BLaER1 treated with 17β-estradiol and CSF1 and Interleukin-3, amounts not matched to agents 10 nM and 100 nM (cell line): ENCODE measurements at regions not wholly inside any gene's neighbourhood (a gene's known extent, or its start where the extent isn't known, plus 50 kb on each side); places are given as distances from the start of the nearest gene placed in this dataset.

ENCODE experiments used
- H3K27ac ChIP-seq, 11 experiments: shearing (Covaris generic); formaldehyde crosslinking; 2 replicates each; pipeline ENCODE4 v1.8.1; 2022
- H3K27me3 ChIP-seq, 11 experiments: shearing (Covaris generic); formaldehyde crosslinking; 2 replicates each; pipeline ENCODE4 v1.8.1; 2022
- H3K36me3 ChIP-seq, 11 experiments: shearing (Covaris generic); formaldehyde crosslinking; 2 replicates each; pipeline ENCODE4 v1.8.1; 2022
- H3K4me1 ChIP-seq, 10 experiments: shearing (Covaris generic); formaldehyde crosslinking; 2 replicates each; pipeline ENCODE4 v1.8.1; 2022
- H3K4me2 ChIP-seq, 11 experiments: shearing (Covaris generic); formaldehyde crosslinking; 2 replicates each; pipeline ENCODE4 v1.8.1; 2022
- H3K4me3 ChIP-seq, 10 experiments: shearing (Covaris generic); formaldehyde crosslinking; 2 replicates each; pipeline ENCODE4 v1.8.1; 2022
- H3K9ac ChIP-seq, 11 experiments: shearing (Covaris generic); formaldehyde crosslinking; 2 replicates each; pipeline ENCODE4 v1.8.1; 2022
- H3K9me3 ChIP-seq, 11 experiments: shearing (Covaris generic); formaldehyde crosslinking; replicated peaks in 1 of 11; 2 replicates each; pipeline ENCODE4 v1.8.1; 2022
- H4K20me1 ChIP-seq, 11 experiments: shearing (Covaris generic); formaldehyde crosslinking; 2 replicates each; pipeline ENCODE4 v1.8.1; 2022
- Cebpa-rat ChIP-seq, 11 experiments: shearing (Covaris generic); IDR thresholded peaks; 2 replicates each; pipeline ENCODE4 v1.8.1; 2022

DNA sequence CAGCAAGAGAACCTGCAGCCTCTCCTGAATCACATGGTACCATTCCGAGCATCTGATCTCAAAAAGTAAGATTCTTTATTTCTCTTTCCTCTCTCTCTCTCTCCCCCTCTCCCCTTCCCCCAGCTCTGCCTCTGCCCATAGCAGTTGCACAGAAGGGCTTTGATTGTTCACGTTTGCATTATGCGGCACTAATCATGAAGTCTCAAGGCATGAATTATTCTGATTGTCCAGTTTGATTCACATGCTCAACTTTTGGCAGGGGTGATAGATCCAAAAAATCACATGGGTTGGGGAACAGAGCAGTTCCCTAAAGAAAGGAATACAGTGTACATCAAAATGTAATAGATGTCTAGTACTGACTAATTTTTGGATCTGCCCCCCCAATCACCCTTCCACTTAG is 380.0 kb upstream of the SOX9 start:
- H3K27ac ChIP-seq, result no peak overlapping the region
- no peaks in the 10 kb centered on the region for H4K20me1 ChIP-seq
- H3K36me3 ChIP-seq, result no peaks in the 10 kb centered on the region
- no peak overlapping the region for H3K4me3 ChIP-seq
- no peak for TF ChIP-seq Cebpa-rat (IDR thresholded peaks at IDR 0.05)
- no peak overlapping the region for H3K9ac ChIP-seq
- H3K9me3 ChIP-seq, result no peaks in the 10 kb centered on the region
- H3K4me2 ChIP-seq, result no peak overlapping the region
- H3K4me1 ChIP-seq, result peaks cover 0 to 16% (median 0%) of the 10 kb centered on the region in 10 experiments; a peak in 4 of 20 replicates
- no peaks in the 10 kb centered on the region for H3K27me3 ChIP-seq

DNA sequence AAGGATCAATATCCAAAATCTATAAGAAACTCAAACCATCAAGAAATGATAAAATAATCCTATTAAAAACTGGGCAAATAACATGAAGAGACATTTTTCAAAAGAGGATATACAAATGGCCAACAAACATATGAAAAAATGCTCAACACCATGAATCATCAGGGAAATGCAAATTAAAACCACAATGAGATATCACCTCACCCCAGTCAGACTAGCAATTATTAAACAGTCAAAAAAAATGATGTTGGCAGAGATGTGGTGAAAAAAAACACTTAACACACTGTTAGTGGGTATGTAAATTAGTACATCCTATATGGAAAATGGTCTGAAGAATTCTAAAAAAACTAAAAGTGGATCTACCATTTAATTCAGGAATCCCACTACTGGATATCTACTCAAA is 379.0 kb upstream of the SOX9 start:
- Histone ChIP-seq H3K4me2 (no peak overlapping the region), H3K9ac (no peak overlapping the region), H3K9me3 (no peaks in the 10 kb centered on the region), H3K27ac (no peak overlapping the region), H3K4me1 (peaks cover 0 to 12% (median 0%) of the 10 kb centered on the region in 10 experiments; a peak in 4 of 20 replicates), H4K20me1 (no peaks in the 10 kb centered on the region), H3K4me3 (no peak overlapping the region), H3K27me3 (no peaks in the 10 kb centered on the region), H3K36me3 (no peaks in the 10 kb centered on the region)
- TF ChIP-seq Cebpa-rat (IDR thresholded peaks at IDR 0.05), result no peak

DNA sequence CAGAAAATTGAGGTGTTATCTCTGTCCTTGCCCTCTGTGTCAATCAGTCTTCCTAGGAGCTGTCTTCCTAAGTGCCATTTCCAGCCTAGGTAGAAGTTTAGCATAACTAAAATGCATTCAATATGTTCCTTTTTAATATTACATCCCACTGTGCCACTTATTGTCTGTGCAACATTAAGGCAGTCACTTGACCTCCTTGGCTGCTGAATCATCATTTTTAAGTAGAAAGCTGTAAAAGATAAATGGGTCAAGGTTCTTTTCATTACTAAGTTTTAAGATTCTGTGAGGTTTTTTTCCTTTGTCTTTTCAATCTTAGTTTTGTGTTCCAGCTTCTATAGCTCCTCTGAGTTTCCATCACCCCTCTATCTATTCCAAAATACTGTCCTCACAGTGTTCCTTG is 371.9 kb upstream of the SOX9 start:
- no peaks in the 10 kb centered on the region for H4K20me1 ChIP-seq
- no peak overlapping the region for H3K27ac ChIP-seq
- no peaks in the 10 kb centered on the region for H3K27me3 ChIP-seq
- no peak for TF ChIP-seq Cebpa-rat (IDR thresholded peaks at IDR 0.05)
- H3K9me3 ChIP-seq, result no peaks in the 10 kb centered on the region
- H3K4me3 ChIP-seq, result no peak overlapping the region
- no peaks in the 10 kb centered on the region for H3K36me3 ChIP-seq
- H3K4me2 ChIP-seq, result no peak overlapping the region
- no peaks in the 10 kb centered on the region for H3K4me1 ChIP-seq
- no peak overlapping the region for H3K9ac ChIP-seq

DNA sequence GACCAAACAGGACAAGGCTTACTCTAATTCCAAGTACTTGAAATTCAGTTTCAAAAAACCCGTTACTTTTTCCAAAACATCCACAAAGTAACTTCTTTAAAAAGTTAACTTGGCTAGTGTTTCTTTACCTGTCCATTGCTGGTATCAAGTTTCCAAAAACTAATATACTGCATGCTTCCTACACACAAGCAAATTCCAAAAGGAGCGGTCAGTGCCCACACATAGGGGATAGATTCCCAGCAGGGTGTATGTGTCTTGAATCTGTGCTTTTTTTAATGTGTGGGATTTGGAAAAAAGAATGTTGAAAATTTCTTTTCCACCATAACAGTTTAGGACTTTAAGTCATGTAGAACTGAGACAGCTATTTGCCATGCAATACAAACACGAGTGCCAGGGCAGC is 367.8 kb upstream of the SOX9 start:
- Histone ChIP-seq H3K9me3 (no peaks in the 10 kb centered on the region), H3K4me3 (no peak overlapping the region), H3K36me3 (no peaks in the 10 kb centered on the region), H3K9ac (no peak overlapping the region), H3K4me1 (no peaks in the 10 kb centered on the region), H3K27ac (no peak overlapping the region), H3K27me3 (no peaks in the 10 kb centered on the region), H4K20me1 (no peaks in the 10 kb centered on the region), H3K4me2 (no peak overlapping the region)
- TF ChIP-seq Cebpa-rat (IDR thresholded peaks at IDR 0.05), result no peak

DNA sequence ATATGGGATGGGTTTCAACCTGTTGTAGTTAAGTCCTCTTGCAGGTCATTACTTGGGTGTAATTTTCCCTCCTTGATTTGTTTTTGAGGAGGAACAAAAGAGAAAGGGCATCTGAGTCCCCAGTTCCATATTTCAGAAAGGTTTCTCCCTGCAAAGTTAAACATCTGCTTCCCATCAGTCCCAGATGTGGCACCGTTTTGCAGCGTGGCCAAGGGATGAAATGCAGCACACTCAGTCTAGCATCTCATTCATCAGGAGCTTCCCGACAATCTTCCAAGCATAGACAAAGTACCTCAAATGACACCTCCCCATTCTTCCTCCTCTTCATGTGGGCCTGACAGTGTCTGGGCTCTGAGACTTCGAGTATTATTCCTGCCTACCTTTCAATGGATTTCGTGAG is 363.7 kb upstream of the SOX9 start:
- no peaks in the 10 kb centered on the region for H3K36me3 ChIP-seq
- H3K9me3 ChIP-seq, result no peaks in the 10 kb centered on the region
- H3K4me1 ChIP-seq, result no peaks in the 10 kb centered on the region
- H3K4me2 ChIP-seq, result no peak overlapping the region
- H3K4me3 ChIP-seq, result no peak overlapping the region
- no peak overlapping the region for H3K27ac ChIP-seq
- no peaks in the 10 kb centered on the region for H4K20me1 ChIP-seq
- TF ChIP-seq Cebpa-rat (IDR thresholded peaks at IDR 0.05), result no peak
- no peak overlapping the region for H3K9ac ChIP-seq
- H3K27me3 ChIP-seq, result no peaks in the 10 kb centered on the region

DNA sequence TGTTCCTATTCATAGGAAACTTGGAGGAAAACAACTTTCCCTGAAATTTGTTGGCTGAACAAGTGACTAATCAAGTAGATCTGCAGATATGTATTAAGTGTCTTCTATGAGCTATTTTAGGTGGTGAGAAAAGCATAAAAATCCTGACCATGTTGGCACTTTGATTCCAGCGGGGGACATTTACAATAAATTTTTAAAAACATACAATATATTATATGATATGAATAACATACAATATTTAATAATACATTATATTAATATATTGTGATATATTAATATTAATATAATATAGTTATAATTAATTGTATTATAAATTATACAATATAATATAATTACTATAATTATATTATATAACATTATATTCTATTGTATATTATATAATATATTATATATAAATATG is 362.9 kb upstream of the SOX9 start:
- Histone ChIP-seq H3K27ac (no peak overlapping the region), H3K4me2 (no peak overlapping the region), H3K4me1 (no peaks in the 10 kb centered on the region), H3K4me3 (no peak overlapping the region), H3K27me3 (no peaks in the 10 kb centered on the region), H3K9me3 (no peaks in the 10 kb centered on the region), H4K20me1 (no peaks in the 10 kb centered on the region), H3K36me3 (no peaks in the 10 kb centered on the region), H3K9ac (no peak overlapping the region)
- no peak for TF ChIP-seq Cebpa-rat (IDR thresholded peaks at IDR 0.05)

DNA sequence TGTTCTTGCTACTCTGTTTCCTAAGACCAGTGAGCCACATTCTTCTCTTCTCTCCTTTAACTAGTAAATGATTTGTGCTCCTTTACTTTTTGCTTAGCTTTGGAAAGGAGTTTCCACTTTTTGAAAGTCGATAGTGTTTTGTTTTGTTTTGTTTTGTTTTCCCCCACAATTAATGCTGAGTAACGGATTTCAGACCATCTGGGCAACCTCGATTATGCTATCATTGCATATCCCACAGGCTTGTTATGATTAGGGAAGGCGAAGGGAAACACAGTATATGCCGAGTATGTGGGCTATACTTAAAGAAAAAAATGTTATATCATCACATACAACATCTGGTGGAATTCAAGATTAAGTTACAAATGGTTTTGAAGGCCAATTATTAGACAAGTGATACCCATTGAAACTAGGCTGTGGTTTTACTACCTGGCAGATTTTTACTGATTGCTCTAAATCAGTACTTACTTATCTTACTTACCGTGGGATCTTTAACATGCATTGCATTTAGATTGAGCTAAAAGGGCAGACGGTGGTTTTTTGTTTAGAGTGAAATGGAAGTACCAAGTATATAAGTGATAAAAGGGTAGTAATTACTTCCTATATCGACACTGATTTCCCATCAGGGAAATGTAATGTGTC is 361.3 kb upstream of the SOX9 start:
- no peaks in the 10 kb centered on the region for H4K20me1 ChIP-seq
- no peaks in the 10 kb centered on the region for H3K36me3 ChIP-seq
- H3K4me1 ChIP-seq, result no peaks in the 10 kb centered on the region
- TF ChIP-seq Cebpa-rat (IDR thresholded peaks at IDR 0.05), result no peak
- H3K27me3 ChIP-seq, result no peaks in the 10 kb centered on the region
- H3K4me3 ChIP-seq, result no peak overlapping the region
- no peak overlapping the region for H3K9ac ChIP-seq
- H3K4me2 ChIP-seq, result no peak overlapping the region
- no peaks in the 10 kb centered on the region for H3K9me3 ChIP-seq
- H3K27ac ChIP-seq, result no peak overlapping the region

DNA sequence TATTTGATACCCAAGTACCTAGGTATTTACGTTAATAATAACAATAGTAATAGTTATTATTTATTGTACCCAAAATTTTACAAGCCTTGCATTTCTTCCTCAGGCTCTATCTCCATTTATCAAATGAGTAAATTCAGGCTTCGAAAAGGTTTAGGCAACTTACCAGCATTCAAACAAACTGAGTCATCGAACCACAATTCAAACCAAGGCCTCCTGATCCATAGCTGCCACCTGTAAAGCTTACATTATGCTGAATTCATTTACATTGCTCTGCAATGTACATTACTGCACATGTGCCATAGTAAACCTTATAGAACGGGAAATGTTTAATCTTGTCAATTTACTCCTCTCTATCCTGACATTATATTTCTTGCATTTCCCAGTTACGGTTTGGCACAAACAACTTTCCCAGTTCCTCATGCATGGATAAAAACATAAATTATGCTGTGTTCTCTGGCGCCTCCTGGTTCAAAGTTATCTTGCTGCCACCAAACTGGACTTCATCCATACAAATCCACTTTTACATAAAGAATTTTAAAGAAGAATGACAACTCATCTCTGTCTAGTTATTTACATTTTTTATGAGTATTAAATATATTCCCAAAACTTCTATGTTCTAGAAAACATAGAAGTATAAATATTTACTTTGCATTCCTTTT is 360.6 kb upstream of the SOX9 start:
- no peaks in the 10 kb centered on the region for H3K9me3 ChIP-seq
- H4K20me1 ChIP-seq, result no peaks in the 10 kb centered on the region
- no peak overlapping the region for H3K9ac ChIP-seq
- no peaks in the 10 kb centered on the region for H3K36me3 ChIP-seq
- H3K27ac ChIP-seq, result no peak overlapping the region
- no peaks in the 10 kb centered on the region for H3K27me3 ChIP-seq
- no peak for TF ChIP-seq Cebpa-rat (IDR thresholded peaks at IDR 0.05)
- H3K4me3 ChIP-seq, result no peak overlapping the region
- H3K4me1 ChIP-seq, result no peaks in the 10 kb centered on the region
- H3K4me2 ChIP-seq, result no peak overlapping the region

DNA sequence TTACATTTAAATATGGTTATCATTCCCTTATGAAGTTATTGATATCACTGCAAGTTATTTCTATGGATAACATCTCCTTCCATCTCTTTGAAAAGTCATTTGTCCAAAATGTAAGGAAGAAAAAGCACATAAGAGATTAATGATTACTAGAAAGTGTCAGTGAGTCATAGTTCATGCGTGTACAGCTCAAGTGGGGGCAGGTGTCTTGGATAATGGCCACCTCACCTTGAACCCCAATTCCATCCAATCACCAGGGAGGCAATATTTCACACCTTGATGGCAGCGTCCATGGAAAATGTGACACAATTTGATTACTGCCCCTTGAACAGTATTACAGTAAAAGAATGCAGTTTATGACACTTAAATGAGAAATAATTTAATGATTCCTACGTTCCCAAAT is 358.3 kb upstream of the SOX9 start:
- Histone ChIP-seq H3K27me3 (no peaks in the 10 kb centered on the region), H3K9me3 (no peaks in the 10 kb centered on the region), H3K4me2 (no peak overlapping the region), H3K4me1 (no peaks in the 10 kb centered on the region), H4K20me1 (no peaks in the 10 kb centered on the region), H3K9ac (no peak overlapping the region), H3K27ac (no peak overlapping the region), H3K36me3 (no peaks in the 10 kb centered on the region), H3K4me3 (no peak overlapping the region)
- TF ChIP-seq Cebpa-rat (IDR thresholded peaks at IDR 0.05), result no peak

DNA sequence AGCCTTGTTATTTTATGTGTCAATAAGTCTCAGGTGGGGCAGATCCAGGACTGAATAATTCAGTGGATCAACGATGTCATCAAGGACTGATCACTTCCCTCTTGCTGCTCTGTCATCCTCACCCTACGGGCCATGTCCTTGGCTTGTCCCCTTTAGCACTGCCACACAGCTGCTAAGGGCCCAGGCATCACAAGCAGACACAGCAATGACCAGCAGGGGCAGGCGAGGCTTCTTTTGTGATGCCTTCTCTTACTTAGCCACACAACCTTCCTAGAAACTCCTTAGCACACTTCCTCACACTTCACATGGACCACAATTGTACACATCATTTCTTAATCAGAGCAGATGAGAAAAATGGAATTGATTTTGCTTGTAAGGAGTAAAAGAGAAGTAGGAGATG is 356.3 kb upstream of the SOX9 start:
- Histone ChIP-seq H3K36me3 (no peaks in the 10 kb centered on the region), H3K27ac (no peak overlapping the region), H3K9me3 (no peaks in the 10 kb centered on the region), H3K4me1 (no peaks in the 10 kb centered on the region), H3K27me3 (no peaks in the 10 kb centered on the region), H3K4me3 (no peak overlapping the region), H3K9ac (no peak overlapping the region), H4K20me1 (no peaks in the 10 kb centered on the region), H3K4me2 (no peak overlapping the region)
- TF ChIP-seq Cebpa-rat (IDR thresholded peaks at IDR 0.05), result no peak
